HEK293 (cell line): ENCODE measurements at regions not wholly inside any gene's neighbourhood (a gene's known extent, or its start where the extent isn't known, plus 50 kb on each side); places are given as distances from the start of the nearest gene placed in this dataset.

Source experiments
- CTCF ChIA-PET: fragments of 350-600 bp; formaldehyde crosslinking; extraction: SDS; loops from one replicate; lab custom pipeline; 2021; ENCODE audit warnings: antibody characterized with exemption; lab: Yijun Ruan, JAX
- POLR2A ChIA-PET: fragments of 300-600 bp; formaldehyde crosslinking; extraction: SDS; loops from one replicate; lab custom pipeline; 2020; ENCODE audit warnings: antibody characterized with exemption, inconsistent platforms; lab: Yijun Ruan, JAX
- H3K27ac ChIP-seq: fragments of 200-500 bp; sonication (Bioruptor generic); 2 replicates; pipeline ENCODE4 v1.5.1; 2014; ENCODE audit warnings: low read depth, low read length, control low read depth, inconsistent platforms; ENCODE audit errors: extremely low read depth
- H3K36me3 ChIP-seq, 2 experiments: fragments of 200-500 bp in 1 of 2; sonication (Bioruptor generic) in 1 of 2; 1 replicate in 1 of 2; 2 replicates in 1 of 2; pipeline ENCODE4 v1.5.1; 2014 to 2017; ENCODE audit warnings: inconsistent platforms in 2 of 2, low read length in 2 of 2; ENCODE audit not compliant: control insufficient read depth in 2 of 2, insufficient read depth in 1 of 2
- H3K4me1 ChIP-seq: fragments of 200-500 bp; sonication (Bioruptor generic); 2 replicates; pipeline ENCODE4 v1.5.1; 2014; ENCODE audit warnings: mild to moderate bottlenecking, low read length, inconsistent platforms; ENCODE audit not compliant: control insufficient read depth, insufficient read depth
- H3K4me3 ChIP-seq: 2 replicates; pipeline ENCODE4 v1.5.1; 2011; ENCODE audit warnings: low read depth, mild to moderate bottlenecking, control low read depth, low read length, moderate library complexity
- H3K9me3 ChIP-seq: fragments of 200-500 bp; sonication (Bioruptor generic); 2 replicates; pipeline ENCODE4 v1.5.1; 2014; ENCODE audit warnings: low read depth, low read length, inconsistent platforms; ENCODE audit not compliant: control insufficient read depth, insufficient read depth
- BCL11A ChIP-seq: fragments of 450-650 bp; formaldehyde crosslinking; IDR thresholded peaks from 2 replicates; pipeline ENCODE4 v1.5.1; 2016; ENCODE audit warnings: low read depth, missing biosample characterization, missing genetic modification characterization
- EGR2 ChIP-seq: fragments of 450-650 bp; formaldehyde crosslinking; IDR thresholded peaks from 2 replicates; pipeline ENCODE4 v1.5.1; 2016; ENCODE audit warnings: low read depth, missing biosample characterization, missing genetic modification characterization
- FEZF1 ChIP-seq: fragments of 450-650 bp; formaldehyde crosslinking; IDR thresholded peaks from 2 replicates; pipeline ENCODE4 v1.5.1; 2016; ENCODE audit warnings: missing biosample characterization, missing genetic modification characterization
- KLF7 ChIP-seq: fragments of 450-650 bp; formaldehyde crosslinking; IDR thresholded peaks from 2 replicates; pipeline ENCODE4 v1.5.1; 2016; ENCODE audit warnings: missing biosample characterization, missing genetic modification characterization, borderline replicate concordance
- KLF8 ChIP-seq: fragments of 450-650 bp; formaldehyde crosslinking; IDR thresholded peaks from 2 replicates; pipeline ENCODE4 v1.5.1; 2016; ENCODE audit warnings: missing biosample characterization, missing genetic modification characterization
- MZF1 ChIP-seq: fragments of 450-650 bp; formaldehyde crosslinking; IDR thresholded peaks from 2 replicates; pipeline ENCODE4 v1.5.1; 2017; ENCODE audit warnings: missing biosample characterization, missing genetic modification characterization, borderline replicate concordance
- OVOL3 ChIP-seq: fragments of 450-650 bp; formaldehyde crosslinking; IDR thresholded peaks from 2 replicates; pipeline ENCODE4 v1.5.1; 2016; ENCODE audit warnings: missing biosample characterization, missing genetic modification characterization
- PATZ1 ChIP-seq: fragments of 450-650 bp; formaldehyde crosslinking; IDR thresholded peaks from 2 replicates; pipeline ENCODE4 v1.5.1; 2016; ENCODE audit warnings: missing biosample characterization, missing genetic modification characterization
- SETDB1 ChIP-seq: IDR thresholded peaks from one replicate; pipeline ENCODE4 v1.6.1; 2017; ENCODE audit warnings: mild to moderate bottlenecking, low read length, moderate library complexity, mixed read lengths; ENCODE audit not compliant: insufficient read length
- TCF7L2 ChIP-seq: IDR thresholded peaks from 2 replicates; pipeline ENCODE4 v1.6.1; 2011; ENCODE audit warnings: low read depth, mild to moderate bottlenecking, inconsistent platforms, low read length, moderate library complexity, borderline replicate concordance
- ZBTB20 ChIP-seq: fragments of 450-650 bp; formaldehyde crosslinking; IDR thresholded peaks from 2 replicates; pipeline ENCODE4 v1.5.1; 2016; ENCODE audit warnings: missing biosample characterization, missing genetic modification characterization
- ZBTB7A ChIP-seq: fragments of 450-650 bp; formaldehyde crosslinking; IDR thresholded peaks from 2 replicates; pipeline ENCODE4 v1.5.1; 2016; ENCODE audit warnings: low read depth, missing biosample characterization, missing genetic modification characterization
- ZNF140 ChIP-seq: fragments of 450-650 bp; formaldehyde crosslinking; IDR thresholded peaks from 2 replicates; pipeline ENCODE4 v1.5.1; 2016; ENCODE audit warnings: missing biosample characterization, missing genetic modification characterization
- ZNF146 ChIP-seq: fragments of 450-650 bp; formaldehyde crosslinking; IDR thresholded peaks from 2 replicates; pipeline ENCODE4 v1.5.1; 2016; ENCODE audit warnings: missing biosample characterization, missing genetic modification characterization
- ZNF148 ChIP-seq: fragments of 450-650 bp; formaldehyde crosslinking; IDR thresholded peaks from 2 replicates; pipeline ENCODE4 v1.5.0; 2017; ENCODE audit warnings: missing biosample characterization, missing genetic modification characterization, borderline replicate concordance
- ZNF169 ChIP-seq: fragments of 450-650 bp; formaldehyde crosslinking; IDR thresholded peaks from 2 replicates; pipeline ENCODE4 v1.5.1; 2016; ENCODE audit warnings: missing biosample characterization, missing genetic modification characterization
- ZNF23 ChIP-seq: fragments of 450-650 bp; formaldehyde crosslinking; IDR thresholded peaks from 2 replicates; pipeline ENCODE4 v1.5.1; 2016; ENCODE audit warnings: missing biosample characterization, missing genetic modification characterization, borderline replicate concordance
- ZNF274 ChIP-seq, 2 experiments: fragments of 200-500 bp in 1 of 2; fragments of 450-650 bp in 1 of 2; sonication (Bioruptor generic) in 1 of 2; formaldehyde crosslinking in 1 of 2; IDR thresholded peaks; 2 replicates each; pipeline versions ENCODE4 v1.5.1 to v1.6.1; 2014 to 2016; ENCODE audit warnings: borderline replicate concordance in 1 of 2, inconsistent platforms in 1 of 2, low read length in 1 of 2, missing biosample characterization in 1 of 2, missing genetic modification characterization in 1 of 2
- ZNF292 ChIP-seq: fragments of 450-650 bp; formaldehyde crosslinking; IDR thresholded peaks from 2 replicates; pipeline ENCODE4 v1.5.1; 2016; ENCODE audit warnings: low read depth, missing biosample characterization, missing genetic modification characterization, borderline replicate concordance
- ZNF302 ChIP-seq: fragments of 450-650 bp; formaldehyde crosslinking; IDR thresholded peaks from 2 replicates; pipeline ENCODE4 v1.5.1; 2016; ENCODE audit warnings: missing biosample characterization, missing genetic modification characterization, low read depth
- ZNF311 ChIP-seq: fragments of 450-650 bp; formaldehyde crosslinking; IDR thresholded peaks from 2 replicates; pipeline ENCODE4 v1.5.1; 2017; ENCODE audit warnings: missing biosample characterization, missing genetic modification characterization, borderline replicate concordance
- ZNF324 ChIP-seq: fragments of 450-650 bp; formaldehyde crosslinking; IDR thresholded peaks from 2 replicates; pipeline ENCODE4 v1.5.1; 2016; ENCODE audit warnings: missing biosample characterization, missing genetic modification characterization
- ZNF416 ChIP-seq: fragments of 450-650 bp; formaldehyde crosslinking; IDR thresholded peaks from 2 replicates; pipeline ENCODE4 v1.5.1; 2016; ENCODE audit warnings: missing biosample characterization, missing genetic modification characterization
- ZNF610 ChIP-seq: fragments of 450-650 bp; formaldehyde crosslinking; IDR thresholded peaks from 2 replicates; pipeline ENCODE4 v1.5.1; 2016; ENCODE audit warnings: missing biosample characterization, missing genetic modification characterization, borderline replicate concordance
- ZNF629 ChIP-seq: fragments of 450-650 bp; formaldehyde crosslinking; IDR thresholded peaks from 2 replicates; pipeline ENCODE4 v1.5.1; 2017; ENCODE audit warnings: missing biosample characterization, missing genetic modification characterization
- ZNF785 ChIP-seq: fragments of 450-650 bp; formaldehyde crosslinking; IDR thresholded peaks from 2 replicates; pipeline ENCODE4 v1.5.1; 2016; ENCODE audit warnings: missing biosample characterization, missing genetic modification characterization
- TF ChIP-seq, protein P1 (sequence below): fragments of 450-650 bp; formaldehyde crosslinking; IDR thresholded peaks from 2 replicates; pipeline ENCODE4 v1.5.1; 2016; ENCODE audit warnings: missing biosample characterization, missing genetic modification characterization, low read depth
- TF ChIP-seq, protein P2 (sequence below): fragments of 450-650 bp; formaldehyde crosslinking; IDR thresholded peaks from 2 replicates; pipeline ENCODE4 v1.5.1; 2016; ENCODE audit warnings: missing biosample characterization, missing genetic modification characterization

GRCh38 chrX:100217547-100217946 is 192.5 kb downstream of the PCDH19 start:
- TF ChIP-seq ZNF23 (no peak), ZNF169 (tag by site-specific recombination) (no peak), ZNF785 (no peak), ZNF324 (no peak)
- TF ChIP-seq, protein P1, sequence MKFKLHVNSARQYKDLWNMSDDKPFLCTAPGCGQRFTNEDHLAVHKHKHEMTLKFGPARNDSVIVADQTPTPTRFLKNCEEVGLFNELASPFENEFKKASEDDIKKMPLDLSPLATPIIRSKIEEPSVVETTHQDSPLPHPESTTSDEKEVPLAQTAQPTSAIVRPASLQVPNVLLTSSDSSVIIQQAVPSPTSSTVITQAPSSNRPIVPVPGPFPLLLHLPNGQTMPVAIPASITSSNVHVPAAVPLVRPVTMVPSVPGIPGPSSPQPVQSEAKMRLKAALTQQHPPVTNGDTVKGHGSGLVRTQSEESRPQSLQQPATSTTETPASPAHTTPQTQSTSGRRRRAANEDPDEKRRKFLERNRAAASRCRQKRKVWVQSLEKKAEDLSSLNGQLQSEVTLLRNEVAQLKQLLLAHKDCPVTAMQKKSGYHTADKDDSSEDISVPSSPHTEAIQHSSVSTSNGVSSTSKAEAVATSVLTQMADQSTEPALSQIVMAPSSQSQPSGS (tag by site-specific recombination) = 0 out of 2 replicates have a peak, but pooled peaks have one; percentile 74
- Histone ChIP-seq H3K9me3 (no peaks in the 10 kb centered on the region), H3K4me1 (no peaks in the 10 kb centered on the region), H3K4me3 (no peak overlapping the region), H3K36me3 (no peaks in the 10 kb centered on the region), H3K27ac (no peak overlapping the region)
- ChIA-PET CTCF (no interaction called here), POLR2A (no interaction called here)

GRCh38 chrX:100216083-100216482 is 194.0 kb downstream of the PCDH19 start:
- CTCF ChIA-PET = no interaction called here
- no peaks in the 10 kb centered on the region for H3K4me1 ChIP-seq
- H3K27ac ChIP-seq = no peak overlapping the region
- H3K4me3 ChIP-seq = no peak overlapping the region
- POLR2A ChIA-PET = no interaction called here
- H3K9me3 ChIP-seq = no peaks in the 10 kb centered on the region
- TF ChIP-seq ZNF148 (tag by site-specific recombination) (no peak), FEZF1 (no peak), KLF7 (tag by site-specific recombination) (no peak), ZNF302 (tag by site-specific recombination) (no peak), TCF7L2 (no peak), ZBTB7A (no peak), MZF1 (tag by site-specific recombination) (no peak)
- TF ChIP-seq, protein P2, sequence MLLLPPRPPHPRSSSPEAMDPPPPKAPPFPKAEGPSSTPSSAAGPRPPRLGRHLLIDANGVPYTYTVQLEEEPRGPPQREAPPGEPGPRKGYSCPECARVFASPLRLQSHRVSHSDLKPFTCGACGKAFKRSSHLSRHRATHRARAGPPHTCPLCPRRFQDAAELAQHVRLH (tag by site-specific recombination) = no peak
- H3K36me3 ChIP-seq = no peaks in the 10 kb centered on the region

GRCh38 chrX:100208076-100208475 is 202.0 kb downstream of the PCDH19 start:
- Histone ChIP-seq H3K4me3 (no peak overlapping the region), H3K36me3 (no peaks in the 10 kb centered on the region), H3K9me3 (no peaks in the 10 kb centered on the region), H3K27ac (no peak overlapping the region), H3K4me1 (no peaks in the 10 kb centered on the region)
- POLR2A ChIA-PET = no interaction called here
- CTCF ChIA-PET = interaction anchor here (1.2 kb wide), 1 partner anchor 25 kb away, joined by 3 read pairs; no protein-coding TSS in a partner anchor
- no peak for TF ChIP-seq ZNF274 (IDR thresholded peaks at IDR 0.05; ENCODE audit: low read length)
- TF ChIP-seq ZNF274 (tag by site-specific recombination; IDR thresholded peaks at IDR 0.05; ENCODE audit: borderline replicate concordance) = no peak
- TF ChIP-seq ZNF629 = no peak
- no peak for TF ChIP-seq ZNF146 (tag by site-specific recombination)
- no peak for TF ChIP-seq ZNF292
- TF ChIP-seq OVOL3 (tag by site-specific recombination) = no peak
- TF ChIP-seq SETDB1 = no peak
- no peak for TF ChIP-seq ZNF416 (tag by site-specific recombination)
- TF ChIP-seq ZNF311 (tag by site-specific recombination) = no peak
- no peak for TF ChIP-seq ZNF140 (tag by site-specific recombination)
- TF ChIP-seq KLF8 (tag by site-specific recombination) = no peak
- TF ChIP-seq EGR2 (tag by site-specific recombination) = no peak
- no peak for TF ChIP-seq BCL11A (tag by site-specific recombination)
- TF ChIP-seq ZNF610 (tag by site-specific recombination) = no peak
- TF ChIP-seq PATZ1 = no peak
- no peak for TF ChIP-seq ZBTB20 (tag by site-specific recombination)
